ENCODE measurements at regions not wholly inside any gene's neighbourhood (a gene's known extent, or its start where the extent isn't known, plus 50 kb on each side); places are given as distances from the start of the nearest gene placed in this dataset.
"Not testable (repeated sequence)": the region's sequence is repeated elsewhere in the genome, so short reads cannot be mapped to it uniquely, and the experiment has no call there.

DNA sequence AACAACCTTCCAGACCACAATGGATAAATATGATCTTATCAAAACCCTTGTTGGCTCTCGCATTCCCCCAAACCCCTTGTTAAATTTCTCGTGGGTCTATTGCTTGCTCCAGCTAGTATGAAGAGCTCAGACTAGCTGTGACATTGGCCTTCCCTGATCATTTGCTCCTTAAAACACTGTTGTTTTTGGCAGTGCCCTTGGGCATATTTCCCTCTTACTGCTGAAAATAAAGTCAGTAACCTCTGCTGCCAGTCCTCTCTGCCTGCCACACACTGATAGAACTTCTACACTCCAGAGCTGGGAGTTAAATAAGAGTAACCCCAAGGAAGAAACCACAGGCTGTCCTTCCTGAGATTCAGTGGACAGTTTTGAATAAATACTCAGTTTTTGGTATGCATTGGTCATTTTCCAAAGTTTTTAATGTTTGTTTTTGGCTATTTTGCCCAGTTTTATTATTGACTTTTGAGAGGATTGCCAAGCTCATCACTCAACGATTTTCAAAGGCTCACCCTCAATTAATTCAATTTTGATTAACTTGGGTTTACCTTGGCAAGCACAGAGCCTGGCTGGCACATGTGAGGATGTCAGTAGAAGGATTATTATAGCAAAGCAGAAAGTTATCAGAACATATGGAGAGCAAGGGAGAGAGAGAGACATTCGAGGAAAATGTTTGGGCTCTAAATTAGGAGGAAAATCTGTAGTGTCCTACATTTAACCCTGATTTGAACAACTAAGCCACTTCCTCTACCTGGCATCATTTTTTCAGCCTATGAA lies 84.3 kb upstream of the SYN3 start:
- H3K9me3 ChIP-seq (ENCODE audit: control extremely low read depth in 1 of 5, control insufficient read depth in 4 of 5, insufficient read depth in 2 of 5, low read depth in 1 of 5, low read length in 4 of 5), result peaks cover 0 to 2% (median 0%) of the 10 kb centered on the region in 5 experiments
- H3K27ac ChIP-seq (ENCODE audit: insufficient read depth in 1 of 2, low read depth in 1 of 2, low read length in 2 of 2, poor library complexity in 1 of 2, severe bottlenecking in 2 of 2), result no peak overlapping the region
- no peaks in the 10 kb centered on the region for H3K4me1 ChIP-seq (ENCODE audit: control extremely low read depth in 1 of 4, control insufficient read depth in 4 of 4, insufficient read depth in 4 of 4, low read length in 3 of 4)
- no peaks in the 10 kb centered on the region for H3K36me3 ChIP-seq (ENCODE audit: control insufficient read depth in 4 of 4, insufficient read depth in 4 of 4, low read length in 3 of 4)
- no peak overlapping the region for H3K4me3 ChIP-seq (ENCODE audit: control insufficient read depth in 1 of 7, extremely low read depth in 1 of 7, insufficient read depth in 4 of 7, low read depth in 2 of 7, low read length in 6 of 7)
- WGBS (ENCODE audit: insufficient coverage), result 31% methylated on average over 2 of the region's 4 CpGs
- H3K27me3 ChIP-seq (replicated peaks in 2 of 5; ENCODE audit: control insufficient read depth in 4 of 5, insufficient read depth in 5 of 5, low read length in 4 of 5), result peaks cover 0 to 9% (median 2%) of the 10 kb centered on the region in 5 experiments
- no peak for DNase-seq
- POLR2A ChIA-PET, result no interaction called here
- CTCF ChIA-PET, result no interaction called here

DNA sequence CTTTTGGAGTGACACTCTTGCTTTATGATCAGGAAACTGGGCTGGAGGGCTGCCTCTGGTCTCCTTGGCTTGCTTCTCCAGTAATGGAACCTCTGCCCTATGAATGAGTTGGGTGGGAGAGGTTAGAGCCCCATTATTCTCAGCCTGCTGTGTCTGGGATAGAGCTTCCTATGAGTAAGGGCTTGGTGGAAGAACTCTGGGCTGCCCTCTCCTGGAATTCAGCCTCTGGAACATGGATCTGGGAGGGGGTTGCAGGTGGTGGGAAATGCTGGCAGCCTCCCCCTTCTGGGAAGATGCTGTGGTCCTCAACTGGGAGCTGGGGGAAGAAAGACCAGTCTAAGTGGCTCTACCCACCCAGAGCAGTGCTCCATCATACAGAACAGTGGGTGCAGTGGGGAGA lies 81.8 kb upstream of the SYN3 start:
- no peak overlapping the region for H3K27ac ChIP-seq (ENCODE audit: insufficient read depth in 1 of 2, low read depth in 1 of 2, low read length in 2 of 2, poor library complexity in 1 of 2, severe bottlenecking in 2 of 2)
- POLR2A ChIA-PET, result no interaction called here

DNA sequence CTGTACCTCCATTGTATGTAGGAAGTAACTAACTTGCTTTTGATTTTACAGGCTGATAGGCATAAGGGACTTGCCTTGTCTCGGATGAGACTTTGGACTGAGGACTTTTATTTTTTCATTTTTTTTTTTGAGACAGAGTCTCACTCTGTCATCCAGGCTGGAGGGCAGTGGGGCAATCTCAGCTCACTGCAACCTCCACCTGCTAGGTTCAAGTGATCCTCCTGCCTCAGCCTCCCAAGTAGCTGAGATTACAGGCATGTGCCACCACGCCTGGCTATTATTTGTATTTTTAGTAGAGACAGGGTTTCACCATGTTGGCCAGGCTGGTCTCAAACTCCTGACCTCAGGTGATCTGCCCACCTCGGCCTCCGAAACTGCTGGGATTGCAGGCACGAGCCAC lies 80.2 kb upstream of the SYN3 start:
- H3K4me3 ChIP-seq (ENCODE audit: control insufficient read depth in 1 of 7, extremely low read depth in 1 of 7, insufficient read depth in 4 of 7, low read depth in 2 of 7, low read length in 6 of 7); DNase-seq; H3K9me3 ChIP-seq (ENCODE audit: control extremely low read depth in 1 of 5, control insufficient read depth in 4 of 5, insufficient read depth in 2 of 5, low read depth in 1 of 5, low read length in 4 of 5); H3K4me1 ChIP-seq (ENCODE audit: control extremely low read depth in 1 of 4, control insufficient read depth in 4 of 4, insufficient read depth in 4 of 4, low read length in 3 of 4); POLR2A ChIA-PET; CTCF ChIA-PET; H3K36me3 ChIP-seq (ENCODE audit: control insufficient read depth in 4 of 4, insufficient read depth in 4 of 4, low read length in 3 of 4); H3K27ac ChIP-seq (ENCODE audit: insufficient read depth in 1 of 2, low read depth in 1 of 2, low read length in 2 of 2, poor library complexity in 1 of 2, severe bottlenecking in 2 of 2); H3K27me3 ChIP-seq (replicated peaks in 2 of 5; ENCODE audit: control insufficient read depth in 4 of 5, insufficient read depth in 5 of 5, low read length in 4 of 5): not testable (repeated sequence)
- WGBS (ENCODE audit: insufficient coverage), result 79% methylated on average over 5 of the region's 5 CpGs

More for the DNA sequence above, 81.8 kb upstream of the SYN3 start:
- Histone ChIP-seq H3K36me3 (ENCODE audit: control insufficient read depth in 4 of 4, insufficient read depth in 4 of 4, low read length in 3 of 4) (no peaks in the 10 kb centered on the region), H3K4me3 (ENCODE audit: control insufficient read depth in 1 of 7, extremely low read depth in 1 of 7, insufficient read depth in 4 of 7, low read depth in 2 of 7, low read length in 6 of 7) (no peak overlapping the region), H3K4me1 (ENCODE audit: control extremely low read depth in 1 of 4, control insufficient read depth in 4 of 4, insufficient read depth in 4 of 4, low read length in 3 of 4) (no peaks in the 10 kb centered on the region), H3K27me3 (replicated peaks in 2 of 5; ENCODE audit: control insufficient read depth in 4 of 5, insufficient read depth in 5 of 5, low read length in 4 of 5) (peaks cover 0 to 9% (median 2%) of the 10 kb centered on the region in 5 experiments), H3K9me3 (ENCODE audit: control extremely low read depth in 1 of 5, control insufficient read depth in 4 of 5, insufficient read depth in 2 of 5, low read depth in 1 of 5, low read length in 4 of 5) (peaks cover 0 to 2% (median 2%) of the 10 kb centered on the region in 5 experiments)
- CTCF ChIA-PET, result no interaction called here
- DNase-seq, result no peak

DNA sequence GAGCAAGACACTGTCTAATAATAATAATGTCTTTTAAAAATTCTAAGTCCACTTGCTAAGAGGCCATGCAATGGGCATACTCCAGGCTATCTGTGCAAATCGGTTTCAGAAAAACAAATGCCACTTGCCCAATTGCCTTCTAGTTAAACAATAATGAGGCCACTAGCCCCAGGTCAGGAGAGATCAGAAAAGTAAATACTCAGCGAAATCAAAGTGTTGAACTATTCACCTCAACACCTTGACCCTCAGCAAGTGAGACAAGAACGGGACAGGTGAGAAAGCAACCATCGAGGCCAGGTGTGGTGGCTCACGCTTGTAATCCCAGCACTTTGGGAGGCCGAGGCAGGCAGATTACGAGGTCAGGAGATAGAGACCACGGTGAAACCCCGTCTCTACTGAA lies 72.3 kb upstream of the SYN3 start:
- no peaks in the 10 kb centered on the region for H3K4me1 ChIP-seq (ENCODE audit: control extremely low read depth in 1 of 4, control insufficient read depth in 4 of 4, insufficient read depth in 4 of 4, low read length in 3 of 4)
- H3K9me3 ChIP-seq (ENCODE audit: control extremely low read depth in 1 of 5, control insufficient read depth in 4 of 5, insufficient read depth in 2 of 5, low read depth in 1 of 5, low read length in 4 of 5), result no peaks in the 10 kb centered on the region
- CTCF ChIA-PET, result no interaction called here
- H3K36me3 ChIP-seq (ENCODE audit: control insufficient read depth in 4 of 4, insufficient read depth in 4 of 4, low read length in 3 of 4), result no peaks in the 10 kb centered on the region
- no peaks in the 10 kb centered on the region for H3K27me3 ChIP-seq (replicated peaks in 2 of 5; ENCODE audit: control insufficient read depth in 4 of 5, insufficient read depth in 5 of 5, low read length in 4 of 5)
- no peak overlapping the region for H3K4me3 ChIP-seq (ENCODE audit: control insufficient read depth in 1 of 7, extremely low read depth in 1 of 7, insufficient read depth in 4 of 7, low read depth in 2 of 7, low read length in 6 of 7)
- no peak for DNase-seq
- 93% methylated on average over 9 of the region's 9 CpGs for WGBS (ENCODE audit: insufficient coverage)
- no peak overlapping the region for H3K27ac ChIP-seq (ENCODE audit: insufficient read depth in 1 of 2, low read depth in 1 of 2, low read length in 2 of 2, poor library complexity in 1 of 2, severe bottlenecking in 2 of 2)
- POLR2A ChIA-PET, result no interaction called here

DNA sequence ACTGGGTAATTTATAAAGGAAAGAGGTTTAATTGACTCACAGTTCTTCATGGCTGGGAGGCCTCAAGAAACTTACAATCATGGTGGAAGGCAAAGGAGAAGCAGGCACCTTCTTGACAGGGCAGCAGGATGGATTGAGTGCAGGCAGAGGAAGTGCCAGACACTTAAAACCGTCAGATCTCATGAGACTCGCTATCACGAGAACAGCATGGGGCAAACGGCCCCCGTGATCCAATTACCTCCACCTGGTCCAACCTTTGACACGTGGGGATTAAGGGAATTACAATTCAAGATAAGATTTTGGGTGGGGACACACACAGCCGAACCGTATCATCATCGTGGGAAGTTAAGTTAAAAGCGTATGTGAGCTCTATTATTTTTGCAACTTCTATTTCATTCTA lies 71.4 kb upstream of the SYN3 start:
- Histone ChIP-seq H3K9me3 (ENCODE audit: control extremely low read depth in 1 of 5, control insufficient read depth in 4 of 5, insufficient read depth in 2 of 5, low read depth in 1 of 5, low read length in 4 of 5) (no peaks in the 10 kb centered on the region), H3K4me3 (ENCODE audit: control insufficient read depth in 1 of 7, extremely low read depth in 1 of 7, insufficient read depth in 4 of 7, low read depth in 2 of 7, low read length in 6 of 7) (no peak overlapping the region), H3K4me1 (ENCODE audit: control extremely low read depth in 1 of 4, control insufficient read depth in 4 of 4, insufficient read depth in 4 of 4, low read length in 3 of 4) (no peaks in the 10 kb centered on the region), H3K36me3 (ENCODE audit: control insufficient read depth in 4 of 4, insufficient read depth in 4 of 4, low read length in 3 of 4) (no peaks in the 10 kb centered on the region), H3K27me3 (replicated peaks in 2 of 5; ENCODE audit: control insufficient read depth in 4 of 5, insufficient read depth in 5 of 5, low read length in 4 of 5) (no peaks in the 10 kb centered on the region), H3K27ac (ENCODE audit: insufficient read depth in 1 of 2, low read depth in 1 of 2, low read length in 2 of 2, poor library complexity in 1 of 2, severe bottlenecking in 2 of 2) (no peak overlapping the region)
- 36% methylated on average over 6 of the region's 10 CpGs for whole genome bisulfite sequencing (ENCODE audit: insufficient coverage)
- ChIA-PET CTCF (no interaction called here), POLR2A (no interaction called here)
- no peak for DNase-seq

DNA sequence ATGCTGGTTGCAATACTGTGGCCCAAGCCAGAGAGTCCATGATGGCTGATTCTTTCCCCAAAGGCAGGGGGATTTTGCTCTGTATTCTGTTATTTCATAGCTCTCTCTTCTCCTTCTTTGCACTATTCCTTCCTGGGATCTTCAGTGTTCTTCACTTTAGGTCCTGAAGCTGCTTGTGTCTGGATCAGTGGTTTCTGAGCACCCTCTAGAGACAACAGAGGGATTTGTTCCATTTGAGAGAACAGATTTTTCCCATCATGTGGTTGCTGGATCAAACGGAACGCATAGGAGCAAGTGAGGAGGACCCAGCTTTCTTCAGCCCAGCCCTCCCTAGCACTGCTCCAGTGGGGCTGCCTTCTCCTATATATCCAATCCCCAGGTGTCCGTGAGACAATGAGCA lies 68.7 kb upstream of the SYN3 start:
- ChIA-PET CTCF (interaction anchor here (0.6 kb wide), 1 partner anchor 48 kb away, joined by 3 read pairs; no protein-coding TSS in a partner anchor), POLR2A (no interaction called here)
- Histone ChIP-seq H3K36me3 (ENCODE audit: control insufficient read depth in 4 of 4, insufficient read depth in 4 of 4, low read length in 3 of 4) (no peaks in the 10 kb centered on the region), H3K4me1 (ENCODE audit: control extremely low read depth in 1 of 4, control insufficient read depth in 4 of 4, insufficient read depth in 4 of 4, low read length in 3 of 4) (no peaks in the 10 kb centered on the region), H3K27me3 (replicated peaks in 2 of 5; ENCODE audit: control insufficient read depth in 4 of 5, insufficient read depth in 5 of 5, low read length in 4 of 5) (no peaks in the 10 kb centered on the region), H3K4me3 (ENCODE audit: control insufficient read depth in 1 of 7, extremely low read depth in 1 of 7, insufficient read depth in 4 of 7, low read depth in 2 of 7, low read length in 6 of 7) (no peak overlapping the region), H3K27ac (ENCODE audit: insufficient read depth in 1 of 2, low read depth in 1 of 2, low read length in 2 of 2, poor library complexity in 1 of 2, severe bottlenecking in 2 of 2) (no peak overlapping the region), H3K9me3 (ENCODE audit: control extremely low read depth in 1 of 5, control insufficient read depth in 4 of 5, insufficient read depth in 2 of 5, low read depth in 1 of 5, low read length in 4 of 5) (no peaks in the 10 kb centered on the region)
- peak; percentile 8 to 18 (median 13) for DNase-seq
- 7% methylated on average over 2 of the region's 3 CpGs for WGBS (ENCODE audit: insufficient coverage)

DNA sequence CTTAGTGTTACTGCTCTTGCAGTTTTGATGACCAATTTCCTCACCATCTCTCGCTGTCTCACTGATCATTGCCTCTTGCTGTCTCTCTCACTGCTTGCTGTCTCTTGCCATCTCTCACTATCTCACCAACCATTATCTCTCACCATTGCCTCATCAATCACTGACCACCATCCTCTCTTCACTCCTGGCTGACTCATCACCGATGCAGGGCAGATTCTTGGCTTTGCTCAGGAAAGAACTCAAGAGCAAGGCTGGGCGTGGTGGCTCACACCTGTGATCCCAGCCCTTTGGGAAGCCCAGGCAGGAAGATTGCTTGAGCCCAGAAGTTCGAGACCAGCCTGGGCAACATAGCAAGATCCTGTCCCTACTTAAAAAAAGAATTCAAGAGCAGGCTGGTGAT lies 66.3 kb upstream of the SYN3 start:
- WGBS (ENCODE audit: insufficient coverage), result 100% methylated on average over 3 of the region's 4 CpGs
- no peak for DNase-seq
- H3K4me1 ChIP-seq (ENCODE audit: control extremely low read depth in 1 of 4, control insufficient read depth in 4 of 4, insufficient read depth in 4 of 4, low read length in 3 of 4), result no peaks in the 10 kb centered on the region
- H3K9me3 ChIP-seq (ENCODE audit: control extremely low read depth in 1 of 5, control insufficient read depth in 4 of 5, insufficient read depth in 2 of 5, low read depth in 1 of 5, low read length in 4 of 5), result no peaks in the 10 kb centered on the region
- H3K27ac ChIP-seq (ENCODE audit: insufficient read depth in 1 of 2, low read depth in 1 of 2, low read length in 2 of 2, poor library complexity in 1 of 2, severe bottlenecking in 2 of 2), result no peak overlapping the region
- ChIA-PET CTCF (no interaction called here), POLR2A (no interaction called here)
- H3K27me3 ChIP-seq (replicated peaks in 2 of 5; ENCODE audit: control insufficient read depth in 4 of 5, insufficient read depth in 5 of 5, low read length in 4 of 5), result no peaks in the 10 kb centered on the region
- H3K4me3 ChIP-seq (ENCODE audit: control insufficient read depth in 1 of 7, extremely low read depth in 1 of 7, insufficient read depth in 4 of 7, low read depth in 2 of 7, low read length in 6 of 7), result no peak overlapping the region
- no peaks in the 10 kb centered on the region for H3K36me3 ChIP-seq (ENCODE audit: control insufficient read depth in 4 of 4, insufficient read depth in 4 of 4, low read length in 3 of 4)
